ENCODE measurements at regions not wholly inside any gene's neighbourhood (a gene's known extent, or its start where the extent isn't known, plus 50 kb on each side); places are given as distances from the start of the nearest gene placed in this dataset.

DNA sequence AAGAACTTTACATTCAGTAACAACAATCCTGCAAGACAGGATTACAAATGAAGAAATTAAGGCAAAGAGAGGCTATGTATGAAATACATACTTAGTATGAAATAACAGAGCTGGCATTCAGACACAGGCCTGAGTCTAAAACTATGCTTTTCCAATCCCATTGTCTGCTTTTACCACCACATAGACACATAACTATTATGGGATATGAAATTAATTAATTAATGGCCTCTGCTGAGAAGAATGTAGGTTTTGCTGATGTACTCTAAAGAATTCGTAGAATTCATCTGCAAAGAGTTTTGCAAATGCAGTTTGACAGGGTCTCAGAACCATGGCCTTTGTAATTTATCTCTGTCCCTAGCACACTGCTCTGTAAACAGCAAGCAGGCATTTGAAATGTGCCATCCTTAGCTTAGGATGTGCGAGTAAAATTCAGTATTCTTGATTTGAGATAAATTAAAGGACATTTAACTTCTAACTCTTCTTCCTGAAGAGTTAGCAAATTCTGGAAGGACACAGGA lies 54.5 kb upstream of the BOC start:
- no peak overlapping the region for H3K4me3 ChIP-seq
- H3K27ac ChIP-seq: no peak overlapping the region
- no peaks in the 10 kb centered on the region for H3K36me3 ChIP-seq
- no peaks in the 10 kb centered on the region for H3K27me3 ChIP-seq
- 75% methylated on average over 2 of the region's 2 CpGs for WGBS (ENCODE audit: insufficient coverage, low coverage, low lambda C conversion rate, missing lambda C conversion rate)
- H3K9me3 ChIP-seq: no peaks in the 10 kb centered on the region
- ATAC-seq (no peak), DNase-seq (no peak)
- no peak for TF ChIP-seq POLR2A (IDR thresholded peaks at IDR 0.05)
- TF ChIP-seq, protein P1, sequence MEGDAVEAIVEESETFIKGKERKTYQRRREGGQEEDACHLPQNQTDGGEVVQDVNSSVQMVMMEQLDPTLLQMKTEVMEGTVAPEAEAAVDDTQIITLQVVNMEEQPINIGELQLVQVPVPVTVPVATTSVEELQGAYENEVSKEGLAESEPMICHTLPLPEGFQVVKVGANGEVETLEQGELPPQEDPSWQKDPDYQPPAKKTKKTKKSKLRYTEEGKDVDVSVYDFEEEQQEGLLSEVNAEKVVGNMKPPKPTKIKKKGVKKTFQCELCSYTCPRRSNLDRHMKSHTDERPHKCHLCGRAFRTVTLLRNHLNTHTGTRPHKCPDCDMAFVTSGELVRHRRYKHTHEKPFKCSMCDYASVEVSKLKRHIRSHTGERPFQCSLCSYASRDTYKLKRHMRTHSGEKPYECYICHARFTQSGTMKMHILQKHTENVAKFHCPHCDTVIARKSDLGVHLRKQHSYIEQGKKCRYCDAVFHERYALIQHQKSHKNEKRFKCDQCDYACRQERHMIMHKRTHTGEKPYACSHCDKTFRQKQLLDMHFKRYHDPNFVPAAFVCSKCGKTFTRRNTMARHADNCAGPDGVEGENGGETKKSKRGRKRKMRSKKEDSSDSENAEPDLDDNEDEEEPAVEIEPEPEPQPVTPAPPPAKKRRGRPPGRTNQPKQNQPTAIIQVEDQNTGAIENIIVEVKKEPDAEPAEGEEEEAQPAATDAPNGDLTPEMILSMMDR (IDR thresholded peaks at IDR 0.05): no peak
- no peaks in the 10 kb centered on the region for H3K4me1 ChIP-seq
- intact Hi-C loops (cut with DNase I): no loop called here

DNA sequence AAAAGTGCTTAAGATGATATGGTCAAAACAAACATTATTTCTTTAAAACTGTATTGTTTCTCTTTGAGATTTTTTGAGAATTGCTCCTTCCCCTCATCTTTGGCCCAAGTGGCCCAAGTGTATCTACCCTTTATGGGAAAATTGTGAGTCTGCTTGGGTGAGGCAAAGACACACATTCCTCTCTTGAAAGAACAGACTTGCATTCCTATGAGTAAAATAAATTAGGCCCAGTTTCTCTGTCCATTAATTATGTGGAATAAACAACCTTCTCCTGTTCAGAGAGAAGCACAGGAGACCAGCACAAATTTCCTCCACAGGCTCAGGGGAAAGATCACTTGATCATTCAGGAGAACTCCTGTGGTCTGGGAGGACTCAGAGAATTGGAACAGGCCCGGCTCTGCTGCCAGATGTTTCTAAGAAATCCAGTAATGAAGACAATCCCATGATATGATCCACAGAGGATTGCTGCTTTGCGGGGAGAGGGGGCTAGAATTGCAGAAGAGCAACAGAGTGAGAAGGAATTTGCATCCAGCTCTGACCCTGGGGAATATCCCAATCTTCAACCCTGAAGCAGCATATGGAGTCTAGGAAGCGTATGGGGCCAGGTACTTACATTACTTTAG lies 53.8 kb upstream of the BOC start:
- 73% methylated on average over 2 of the region's 3 CpGs for WGBS (ENCODE audit: insufficient coverage, low coverage, low lambda C conversion rate, missing lambda C conversion rate)
- H3K9me3 ChIP-seq: no peaks in the 10 kb centered on the region
- TF ChIP-seq, protein P1 (IDR thresholded peaks at IDR 0.05): no peak
- no peak for TF ChIP-seq POLR2A (IDR thresholded peaks at IDR 0.05)
- H3K27me3 ChIP-seq: no peaks in the 10 kb centered on the region
- no peak overlapping the region for H3K27ac ChIP-seq
- DNase-seq: no peak
- no peaks in the 10 kb centered on the region for H3K36me3 ChIP-seq
- H3K4me3 ChIP-seq: no peak overlapping the region
- intact Hi-C loops (cut with DNase I): no loop called here
- no peak for ATAC-seq
- no peaks in the 10 kb centered on the region for H3K4me1 ChIP-seq

DNA sequence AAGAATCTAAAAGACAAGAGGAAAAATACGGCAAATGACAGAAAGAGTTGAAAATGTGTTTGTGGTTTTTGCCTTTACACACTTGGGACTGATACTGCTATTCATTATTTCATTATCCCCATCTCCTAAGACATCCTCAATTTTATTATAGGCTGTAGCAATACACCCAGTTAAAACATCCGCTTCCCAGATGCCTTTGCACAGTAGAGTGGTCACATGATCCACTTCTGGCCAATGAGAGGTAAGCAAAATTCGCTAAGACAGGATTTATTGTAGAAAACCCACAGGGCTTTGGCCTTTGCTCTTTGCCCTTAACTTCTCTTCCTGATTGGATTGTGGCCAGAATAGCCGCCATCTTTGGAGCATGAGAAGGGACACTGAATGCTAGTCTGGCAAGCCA lies 53.2 kb upstream of the BOC start:
- intact Hi-C loops (cut with DNase I): no loop called here
- DNase-seq (no peak), ATAC-seq (no peak)
- 100% methylated on average over 3 of the region's 4 CpGs for WGBS (ENCODE audit: insufficient coverage, low coverage, low lambda C conversion rate, missing lambda C conversion rate)
- Histone ChIP-seq H3K9me3 (no peaks in the 10 kb centered on the region), H3K4me1 (no peaks in the 10 kb centered on the region), H3K27ac (no peak overlapping the region), H3K27me3 (no peaks in the 10 kb centered on the region), H3K4me3 (no peak overlapping the region), H3K36me3 (no peaks in the 10 kb centered on the region)
- TF ChIP-seq, protein P1 (IDR thresholded peaks at IDR 0.05): no peak
- no peak for TF ChIP-seq POLR2A (IDR thresholded peaks at IDR 0.05)

Measured in right lobe of liver (tissue), 6 donors.